HG03066 (cell line): ENCODE measurements at regions not wholly inside any gene's neighbourhood (a gene's known extent, or its start where the extent isn't known, plus 50 kb on each side); places are given as distances from the start of the nearest gene placed in this dataset.

Experiments
- ATAC-seq: cut with Tn5 transposase; IDR thresholded peaks from one replicate; pipeline ENCODE4 v1.9.1; 2021; ENCODE audit warnings: low read depth; ENCODE audit not compliant: unreplicated experiment

DNA sequence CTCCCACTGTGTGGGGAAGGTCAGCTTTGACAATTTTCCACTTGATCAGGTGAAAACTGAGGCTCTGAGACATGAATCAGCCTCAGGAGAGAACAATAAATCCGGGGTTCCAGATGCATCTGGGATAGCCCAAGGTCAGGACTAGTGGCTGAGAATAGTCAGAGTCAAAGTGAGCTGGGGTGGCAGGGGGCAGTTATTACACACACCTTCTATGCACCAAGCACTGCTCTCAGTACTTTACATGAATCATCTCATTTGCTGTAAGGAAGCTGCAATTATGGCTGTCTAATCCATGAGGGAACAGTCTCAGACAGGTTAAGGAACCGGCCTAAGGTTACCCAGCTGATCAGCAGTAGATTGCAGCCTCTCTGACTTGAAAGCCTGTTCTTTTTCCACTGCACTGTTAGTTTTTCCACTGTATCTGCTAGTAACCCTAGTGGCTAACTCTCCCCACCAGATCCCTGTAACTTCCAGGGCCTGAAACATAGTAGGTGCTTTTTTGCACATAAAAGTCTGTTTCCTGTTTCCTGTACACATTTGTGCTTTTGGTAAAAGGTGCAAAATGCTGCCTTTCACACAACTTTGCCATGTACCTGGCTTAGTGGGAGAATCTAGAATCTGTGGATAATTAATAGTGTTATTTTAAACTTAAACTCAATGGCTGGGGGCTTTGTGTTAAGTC lies 125.9 kb downstream of the EMX2 start:
- ATAC-seq: no peak

DNA sequence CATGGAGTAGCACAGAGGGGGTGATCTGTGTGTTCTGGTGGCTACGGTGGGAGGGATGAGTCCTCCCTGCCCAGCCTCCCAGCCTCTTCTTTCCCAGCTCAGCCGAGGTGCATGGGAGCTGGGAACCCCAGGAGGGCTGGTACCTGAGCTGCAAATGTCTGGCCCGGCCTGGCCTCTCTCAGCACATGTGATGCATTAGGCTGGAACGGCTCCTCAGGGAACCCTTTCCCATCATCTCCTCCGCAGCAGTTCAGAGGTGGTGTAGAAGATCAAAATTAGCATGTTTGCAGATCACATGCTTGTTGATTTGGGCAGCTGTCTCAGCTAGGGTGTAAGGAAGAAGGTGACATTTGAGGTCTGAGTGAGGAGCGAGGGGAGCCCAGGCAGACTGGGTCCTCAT lies 126.6 kb downstream of the EMX2 start:
- no peak for ATAC-seq

DNA sequence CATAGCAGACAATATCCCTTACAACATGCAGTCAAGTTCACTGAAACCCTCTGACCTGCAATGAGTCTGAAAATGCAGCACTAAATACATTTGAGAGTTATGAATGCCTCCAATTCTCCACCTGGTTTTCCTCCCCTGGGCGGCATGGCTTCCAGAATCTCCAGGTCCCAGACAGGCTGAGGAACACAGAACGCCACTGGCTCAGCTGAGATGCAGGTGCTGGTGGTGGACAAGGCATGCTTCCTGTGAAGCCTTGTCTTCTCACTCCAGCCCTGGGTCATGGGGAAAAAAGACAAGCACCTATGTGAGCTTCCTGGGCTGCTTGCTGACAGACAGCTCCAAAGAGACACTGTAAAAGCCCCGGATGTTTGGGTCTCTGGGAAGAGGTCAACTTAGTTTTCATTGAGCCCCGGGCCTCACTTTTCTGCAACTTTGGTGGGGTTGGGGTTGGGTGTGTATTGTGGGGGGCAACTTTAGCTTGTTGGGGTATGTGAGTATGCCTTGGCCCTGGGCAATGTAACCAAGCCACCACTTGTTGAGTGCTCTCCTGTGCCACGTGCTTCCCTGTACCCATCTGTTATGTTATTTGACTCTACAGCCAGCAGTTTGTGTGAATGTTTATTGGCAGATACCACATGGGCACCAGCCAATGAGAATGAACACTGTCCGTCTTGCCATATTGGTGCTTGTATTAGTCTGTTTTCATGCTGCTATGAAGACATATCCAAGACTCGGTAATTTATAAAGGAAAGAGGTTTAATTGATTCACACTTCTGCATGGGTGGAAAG lies 127.8 kb downstream of the EMX2 start:
- no peak for ATAC-seq

DNA sequence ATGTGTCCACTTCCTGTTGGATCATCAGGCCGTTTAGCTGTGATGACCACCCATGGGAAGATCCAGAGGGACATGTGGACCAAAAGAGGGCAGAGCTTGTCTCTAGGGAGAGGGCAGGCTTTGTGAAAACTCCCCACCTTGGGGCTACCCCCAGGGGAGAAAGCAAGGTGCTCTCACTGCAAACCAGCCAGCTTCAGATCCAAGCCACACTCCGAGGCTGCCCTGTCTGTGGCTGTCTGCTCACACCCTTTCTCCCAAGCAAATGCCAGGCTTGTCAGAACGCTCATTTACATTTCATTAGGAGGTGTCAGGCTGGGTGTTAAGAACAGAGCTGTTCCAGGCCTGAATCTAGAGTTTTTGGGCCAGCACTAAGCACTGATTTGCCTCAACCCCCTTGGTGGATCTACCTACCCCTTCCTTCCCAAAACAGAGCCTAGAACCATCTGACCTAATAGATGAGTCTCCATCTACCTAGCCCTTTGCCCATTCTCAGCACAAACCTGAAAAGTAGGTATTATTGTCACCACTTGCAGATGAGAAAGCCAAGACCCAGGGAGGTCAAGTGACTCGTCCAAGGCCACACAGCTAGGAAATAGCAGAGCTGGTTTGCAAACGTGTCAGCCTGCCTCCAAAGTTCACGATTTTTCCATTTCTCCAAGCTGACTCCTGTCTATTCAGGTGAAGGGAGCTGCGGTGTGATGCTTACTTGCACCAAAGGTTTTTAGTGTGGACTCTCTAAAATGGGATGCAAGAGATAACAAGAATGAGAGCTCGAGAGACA lies 130.9 kb downstream of the EMX2 start:
- ATAC-seq: no peak

DNA sequence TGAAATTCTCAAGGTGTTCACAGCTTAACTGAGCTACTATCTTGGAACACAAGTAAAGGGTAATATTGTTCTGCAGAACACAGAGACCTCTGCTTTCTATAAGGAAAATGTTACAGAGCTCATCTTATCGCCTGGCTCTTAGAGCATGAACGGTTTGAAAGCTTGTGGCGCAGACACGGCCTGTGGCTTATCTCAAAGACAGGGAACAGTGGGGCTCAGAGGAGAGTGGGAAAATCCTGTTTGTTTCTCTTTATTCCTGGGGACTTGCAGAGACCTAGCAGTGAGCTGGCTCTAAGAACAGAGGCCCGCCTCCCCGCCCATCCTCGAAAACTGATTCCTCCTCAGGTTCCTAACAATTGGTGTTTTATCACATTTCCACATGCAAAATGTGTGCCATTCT lies 131.7 kb downstream of the EMX2 start:
- ATAC-seq: no peak

DNA sequence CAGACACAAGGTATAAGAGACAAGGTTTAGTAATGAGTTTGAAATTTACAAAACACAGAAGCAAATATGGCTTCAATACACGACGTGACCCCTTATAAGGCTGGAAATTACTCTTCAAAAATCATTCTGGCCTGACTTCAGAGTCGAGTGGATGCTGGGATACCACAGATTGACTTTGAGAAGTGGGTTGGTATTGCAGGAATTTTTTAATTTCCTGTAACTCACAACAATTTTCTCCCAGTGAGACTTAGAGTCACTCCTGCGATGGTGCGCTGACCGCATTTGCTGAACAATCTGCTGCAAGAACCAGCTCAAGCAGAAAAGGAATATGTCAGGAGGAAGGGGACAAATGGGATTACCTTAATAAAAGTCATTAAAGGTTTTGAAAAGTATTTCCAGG lies 132.1 kb downstream of the EMX2 start:
- no peak for ATAC-seq

DNA sequence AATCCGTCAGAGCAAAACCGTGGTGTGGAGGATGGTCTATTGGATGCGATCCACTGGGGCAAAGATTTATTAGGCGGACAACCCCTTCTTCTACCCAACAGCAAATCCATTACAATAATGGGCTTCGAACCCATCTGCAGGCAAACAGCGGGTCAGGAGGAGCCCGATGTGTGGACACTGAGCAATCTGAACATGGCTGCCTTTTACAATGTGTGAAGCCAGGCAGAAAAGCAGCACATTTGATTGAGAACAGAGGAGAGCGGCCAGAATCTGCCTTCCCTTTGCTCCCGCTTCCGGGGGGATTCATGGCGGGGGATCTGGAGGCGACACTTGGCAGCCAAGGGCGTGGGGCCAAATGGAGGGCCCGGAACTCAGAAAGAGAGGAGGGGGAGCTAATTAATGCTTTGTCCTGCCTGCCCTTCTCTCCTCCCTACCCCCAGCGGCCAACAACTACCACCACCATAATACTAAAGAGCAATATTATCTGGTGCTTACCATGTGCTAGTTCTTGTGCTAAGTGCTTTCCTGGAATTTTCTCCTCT lies 133.0 kb downstream of the EMX2 start:
- no peak for ATAC-seq

DNA sequence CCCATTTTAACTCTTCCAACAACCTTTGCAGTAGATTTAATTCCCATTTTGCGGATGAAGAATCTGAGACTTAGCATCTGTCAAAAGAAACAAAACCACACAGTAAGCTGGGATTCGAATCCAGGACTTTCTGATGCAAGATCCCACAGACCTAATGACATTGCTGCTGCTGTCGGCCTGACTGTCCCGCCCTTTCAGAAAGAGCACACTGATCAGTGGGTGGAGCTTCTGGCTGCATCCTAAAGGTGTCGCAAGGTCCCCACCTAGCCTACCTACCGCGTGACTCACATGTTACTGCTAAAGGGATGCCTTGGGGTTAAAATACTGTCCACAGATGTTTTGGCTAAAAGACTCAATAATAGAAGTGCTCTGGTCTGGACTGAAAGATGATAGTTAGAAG lies 134.7 kb downstream of the EMX2 start:
- ATAC-seq: no peak

DNA sequence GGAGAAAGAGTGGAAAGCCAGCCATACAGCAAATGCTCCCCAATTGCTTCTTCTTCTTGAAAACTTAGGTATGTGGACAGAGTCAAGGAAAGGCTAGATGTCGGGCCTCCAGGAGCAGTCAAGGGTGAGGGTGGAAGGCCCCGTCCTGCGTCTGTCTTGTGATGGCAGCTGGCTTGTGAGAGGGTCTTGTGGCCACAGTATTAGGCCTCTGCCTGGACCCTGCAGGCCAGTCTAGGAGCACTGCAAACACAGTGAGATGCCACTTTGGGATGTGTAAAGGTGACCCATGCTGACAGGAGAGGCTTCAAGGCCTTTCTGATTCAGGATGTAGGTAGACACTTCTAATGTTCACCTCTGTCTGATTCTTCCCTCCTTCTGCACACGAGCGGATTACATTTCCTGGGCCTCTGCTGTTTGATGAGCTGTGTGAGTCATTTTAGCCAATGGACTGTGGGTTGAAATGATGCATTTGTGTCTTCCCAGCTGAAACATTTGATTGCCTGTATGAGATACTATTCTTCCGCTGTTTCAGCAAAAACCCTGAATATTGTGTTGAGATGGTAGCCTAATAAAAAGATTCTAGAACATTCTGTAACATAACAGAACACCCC lies 135.4 kb downstream of the EMX2 start:
- no peak for ATAC-seq

DNA sequence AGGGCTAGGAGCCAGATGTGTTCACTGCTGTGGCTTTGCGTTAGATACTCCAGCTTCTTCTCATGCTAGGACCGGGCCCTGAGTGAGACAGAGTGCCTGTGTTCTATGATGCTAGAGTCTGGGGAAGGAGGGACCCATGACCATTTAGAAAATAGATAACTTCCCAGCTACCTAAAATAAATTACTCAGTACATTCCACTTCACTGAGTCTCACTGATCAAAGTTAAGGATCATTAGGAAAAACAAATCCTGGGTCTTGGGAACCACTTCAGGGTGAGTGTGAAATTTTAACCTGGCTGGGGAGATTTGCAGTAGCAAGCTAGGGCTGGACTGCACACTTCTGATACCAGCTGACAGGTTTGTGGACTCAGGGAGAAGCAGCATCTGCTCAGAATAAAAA lies 138.1 kb downstream of the EMX2 start:
- ATAC-seq: no peak

DNA sequence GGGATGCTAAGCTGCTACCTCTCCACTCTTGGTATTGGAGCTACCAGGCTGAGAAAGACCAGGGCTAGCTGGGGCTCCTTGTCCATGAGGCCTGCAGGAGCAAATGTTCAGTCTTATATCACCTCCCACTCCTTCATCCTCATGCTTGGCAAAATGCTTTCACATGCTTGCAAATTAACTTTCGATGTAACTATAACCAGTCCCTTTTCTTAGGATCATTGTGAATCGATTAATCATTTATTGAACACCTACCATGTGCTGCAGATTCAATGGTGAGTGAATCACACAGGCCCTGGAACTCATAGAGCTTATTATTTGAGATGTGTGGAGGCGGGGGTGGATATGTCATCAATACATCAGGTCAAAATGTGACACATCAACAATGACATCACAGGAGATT lies 138.6 kb downstream of the EMX2 start:
- ATAC-seq: no peak

DNA sequence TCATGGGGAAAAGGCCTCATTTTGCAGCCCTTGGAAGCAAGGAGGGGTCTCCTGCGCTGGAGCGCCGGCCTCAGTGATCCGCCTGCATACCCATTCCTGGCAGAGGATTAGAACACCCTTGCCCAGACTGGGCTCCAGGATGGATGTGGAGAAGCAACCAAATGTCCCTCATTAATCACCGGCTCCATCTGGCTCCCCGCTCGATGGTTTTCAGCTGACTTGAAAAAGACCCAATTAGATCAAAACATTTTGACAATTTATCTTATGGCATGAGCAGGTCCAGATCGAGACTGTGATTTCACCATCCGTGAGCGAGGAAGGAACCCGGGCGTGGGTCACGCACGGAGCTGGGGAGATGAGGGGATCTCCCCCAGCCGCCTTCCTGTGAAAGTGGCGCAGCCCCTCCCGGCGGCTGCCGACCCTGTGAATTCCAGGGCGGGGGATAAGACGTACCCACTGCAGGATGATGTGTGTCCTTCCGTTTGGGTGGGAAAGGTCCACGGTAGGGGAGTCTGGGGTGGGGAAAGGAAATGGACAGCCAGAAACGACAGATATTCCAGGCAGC lies 141.6 kb downstream of the EMX2 start:
- ATAC-seq: no peak

DNA sequence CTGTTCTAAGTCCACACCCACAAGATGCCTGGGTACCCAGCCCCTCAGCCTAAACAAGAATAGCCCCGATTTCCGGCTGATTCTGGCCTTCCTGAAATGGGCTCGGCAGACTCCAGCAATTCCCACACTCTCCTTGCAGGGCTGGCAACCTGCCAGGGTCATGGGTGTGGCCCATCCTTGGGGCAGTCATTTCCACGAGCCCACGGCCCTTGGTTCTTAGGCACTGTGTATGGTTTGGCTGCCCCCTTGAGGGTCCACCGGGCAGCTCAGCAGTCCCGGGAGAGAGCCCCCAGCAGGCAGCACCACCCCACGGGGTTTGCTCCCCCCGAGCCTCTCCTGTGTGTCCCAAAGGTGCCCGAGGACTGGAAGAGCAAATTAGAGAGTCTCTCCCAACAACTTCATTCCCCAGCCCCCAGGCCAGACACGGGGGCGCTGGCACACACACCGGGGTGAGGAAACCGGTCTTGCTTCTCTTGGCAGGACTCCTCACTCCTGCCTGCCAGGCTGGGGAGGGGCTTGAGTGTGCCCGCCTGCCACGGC lies 142.2 kb downstream of the EMX2 start:
- no peak for ATAC-seq

DNA sequence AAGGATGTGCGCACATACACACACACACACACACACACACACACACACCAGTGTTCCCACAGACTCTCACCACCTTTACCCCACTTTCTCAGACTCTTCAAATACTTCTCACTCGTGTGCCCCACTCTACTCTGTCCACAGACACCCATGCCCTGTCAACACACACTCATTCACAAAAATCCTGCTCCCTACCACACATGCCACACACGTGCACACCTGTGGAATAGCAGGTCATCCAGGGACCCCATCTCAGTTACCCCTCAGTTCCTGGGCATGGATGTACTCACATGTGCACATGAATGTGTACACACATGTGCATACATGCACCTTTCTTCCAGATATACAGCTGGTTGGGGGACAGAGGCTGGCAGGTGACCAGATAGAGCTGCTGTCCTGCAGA lies 142.9 kb downstream of the EMX2 start:
- ATAC-seq: no peak

DNA sequence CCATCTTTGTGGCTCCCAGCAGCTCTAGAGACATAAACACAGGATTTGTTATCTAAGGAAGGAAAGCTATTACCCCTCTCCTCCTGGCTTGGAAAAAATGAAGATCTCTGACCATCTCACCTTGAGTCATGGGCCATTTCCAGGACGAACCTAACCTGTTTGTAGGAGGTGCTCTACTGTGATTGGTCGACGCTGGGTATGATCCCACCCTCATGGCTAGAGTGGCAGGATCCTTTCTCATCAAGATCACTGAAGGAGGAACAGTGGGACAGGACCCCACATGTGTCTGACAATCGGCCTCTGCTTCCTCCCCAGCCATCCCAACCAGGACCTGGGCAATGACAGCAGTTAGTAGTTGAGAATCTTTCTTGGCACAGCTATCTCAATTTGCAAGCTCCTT lies 144.1 kb downstream of the EMX2 start:
- ATAC-seq: no peak

DNA sequence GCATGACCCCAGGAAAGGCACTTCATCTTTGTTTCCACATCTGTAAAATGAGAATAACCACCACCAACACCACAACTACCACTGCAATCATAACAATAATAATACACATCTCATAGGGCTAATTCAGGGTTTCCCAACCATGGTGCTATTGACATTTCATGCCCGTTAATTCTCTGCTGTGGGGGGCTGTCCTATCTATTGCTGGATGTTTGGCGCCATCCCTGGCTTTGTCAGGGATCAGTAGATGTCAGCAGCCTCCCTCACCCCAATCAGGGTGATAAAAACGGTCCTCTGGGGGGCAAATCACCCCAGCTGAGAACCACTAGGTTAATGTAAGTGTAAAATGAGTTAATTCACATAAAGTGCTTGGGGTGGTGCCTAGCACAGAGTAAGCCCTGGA lies 145.8 kb downstream of the EMX2 start:
- ATAC-seq: no peak

DNA sequence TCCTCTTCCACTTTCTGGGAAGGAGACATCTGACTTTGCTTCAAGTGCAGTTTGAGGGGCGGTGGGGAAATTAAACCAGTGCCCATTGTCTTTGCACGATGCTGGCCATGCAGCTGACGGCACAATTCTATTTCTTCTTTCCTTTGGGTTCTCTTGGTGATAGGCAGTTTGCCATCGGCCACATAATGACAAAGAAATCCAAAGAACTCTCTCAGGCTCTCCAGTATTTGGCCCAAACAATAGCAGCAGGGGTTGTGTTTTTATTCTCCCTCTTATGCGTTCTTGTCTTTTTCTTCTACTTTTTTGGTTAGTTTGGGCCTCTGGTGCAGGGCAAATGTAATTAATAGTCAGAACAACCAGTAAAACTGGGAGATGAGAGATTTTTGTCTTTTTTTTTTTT lies 147.0 kb downstream of the EMX2 start:
- no peak for ATAC-seq

DNA sequence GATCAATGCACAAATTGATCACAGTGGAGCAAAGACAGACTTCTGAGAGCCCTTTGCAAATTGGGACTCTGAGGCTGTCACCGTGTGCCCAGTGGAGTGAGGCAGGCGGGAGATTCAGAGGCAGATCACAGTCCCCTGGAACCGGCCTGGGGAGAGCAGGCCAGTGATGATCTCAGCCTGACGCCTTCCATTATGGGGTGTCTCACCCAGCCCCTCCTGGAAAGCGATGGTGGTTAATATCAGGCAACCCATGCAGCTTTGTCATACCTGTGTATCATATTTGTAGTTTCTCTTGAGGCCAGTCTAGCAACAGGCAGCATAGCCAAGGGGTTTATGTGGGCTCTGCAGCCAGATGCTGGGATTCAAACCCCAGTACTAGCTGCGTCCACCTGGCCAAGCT lies 147.8 kb downstream of the EMX2 start:
- ATAC-seq: no peak

DNA sequence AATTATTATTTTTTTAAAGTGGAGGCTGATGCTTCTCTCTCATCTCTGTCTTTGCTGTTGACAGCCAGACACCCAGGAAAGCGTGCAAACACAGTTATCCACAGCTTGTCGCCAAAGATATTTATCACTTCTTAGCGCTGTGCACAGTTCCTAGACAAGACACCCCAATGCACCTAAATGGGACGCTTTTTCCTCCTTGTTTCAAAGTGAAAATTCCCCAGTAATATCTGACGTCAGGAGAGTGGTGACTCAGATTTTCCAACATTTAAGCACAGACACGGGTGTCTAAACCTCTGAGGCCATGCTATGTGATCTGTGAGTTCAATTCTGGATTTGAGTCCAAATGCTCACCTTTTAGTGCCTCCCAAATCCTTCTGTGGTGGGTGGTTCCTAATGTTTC lies 151.6 kb downstream of the EMX2 start:
- no peak for ATAC-seq

DNA sequence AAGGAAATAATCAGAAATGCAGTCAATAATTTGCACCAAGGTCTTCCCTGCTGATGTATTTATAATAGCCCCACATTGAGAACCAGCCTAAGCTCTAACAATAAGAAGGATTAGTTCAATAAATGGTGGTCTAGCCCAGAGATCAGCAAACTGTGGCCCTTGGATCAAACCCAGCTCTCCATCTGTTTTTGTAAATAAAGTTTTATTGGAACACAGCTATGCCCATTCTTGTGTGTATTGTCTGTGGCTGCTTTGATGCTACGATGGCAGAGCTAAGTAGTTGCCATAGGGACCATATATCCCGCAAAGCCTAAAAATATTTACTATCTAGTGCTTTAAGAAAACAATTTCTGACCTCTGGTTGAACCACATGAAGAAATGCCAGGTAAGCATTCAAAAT lies 154.9 kb downstream of the EMX2 start:
- no peak for ATAC-seq
